AG08395 (cell line): ENCODE measurements at regions not wholly inside any gene's neighbourhood (a gene's known extent, or its start where the extent isn't known, plus 50 kb on each side); places are given as distances from the start of the nearest gene placed in this dataset.
"Not testable (repeated sequence)": the region's sequence is repeated elsewhere in the genome, so short reads cannot be mapped to it uniquely, and the experiment has no call there.

ENCODE experiments used
- DNase-seq: peaks from one replicate; pipeline ENCODE4 v3.0.0; 2012; ENCODE audit warnings: mixed read lengths, low spot score

- peak; percentile 51 for DNase-seq
Measured at GRCh38 chr5:79924936-79925893, 65.8 kb downstream of the MTX3 start.

DNA sequence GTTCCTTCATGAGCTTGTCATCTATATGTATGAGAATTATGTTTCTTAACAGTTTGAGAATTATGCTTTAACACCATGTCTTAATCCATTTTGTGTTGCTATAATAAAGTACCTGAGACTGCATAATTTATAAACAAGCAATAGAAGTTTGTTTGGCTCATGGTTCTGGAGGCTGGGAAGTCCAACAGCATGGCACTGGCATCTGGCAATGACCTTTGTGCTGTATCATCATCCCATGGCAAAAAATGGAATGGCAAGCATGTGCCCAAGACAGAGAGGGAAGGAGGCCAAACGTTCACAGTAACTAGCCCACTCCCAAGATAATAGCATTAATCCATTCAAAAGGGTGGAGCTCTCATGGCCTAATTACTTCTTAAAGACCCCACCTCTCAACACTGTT, 67.6 kb downstream of the MTX3 start:
- no peak for DNase-seq

- no peak for DNase-seq
Measured at GRCh38 chr5:79922626-79923025, 68.4 kb downstream of the MTX3 start.

DNA sequence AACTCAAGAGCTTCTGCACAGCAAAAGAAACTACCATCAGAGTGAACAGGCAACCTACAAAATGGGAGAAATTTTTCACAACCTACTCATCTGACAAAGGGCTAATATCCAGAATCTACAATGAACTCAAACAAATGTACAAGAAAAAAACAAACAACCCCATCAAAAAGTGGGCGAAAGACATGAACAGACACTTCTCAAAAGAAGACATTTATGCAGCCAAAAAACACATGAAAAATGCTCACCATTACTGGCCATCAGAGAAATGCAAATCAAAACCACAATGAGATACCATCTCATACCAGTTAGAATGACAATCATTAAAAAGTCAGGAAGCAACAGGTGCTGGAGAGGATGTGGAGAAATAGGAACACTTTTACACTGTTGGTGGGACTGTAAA, 83.6 kb downstream of the MTX3 start:
- not testable (repeated sequence) for DNase-seq

DNA sequence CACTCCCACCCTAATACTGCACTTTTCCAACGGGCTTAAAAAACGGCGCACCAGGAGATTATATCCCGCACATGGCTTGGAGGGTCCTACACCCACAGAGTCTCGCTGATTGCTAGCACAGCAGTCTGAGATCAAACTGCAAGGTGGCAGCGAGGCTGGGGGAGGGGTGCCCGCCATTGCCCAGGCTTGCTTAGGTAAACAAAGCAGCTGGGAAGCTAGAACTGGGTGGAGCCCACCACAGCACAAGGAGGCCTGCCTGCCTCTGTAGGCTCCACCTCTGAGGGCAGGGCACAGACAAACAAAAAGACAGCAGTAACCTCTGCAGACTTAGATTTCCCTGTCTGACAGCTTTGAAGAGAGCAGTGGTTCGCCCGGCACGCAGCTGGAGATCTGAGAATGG, 88.5 kb downstream of the MTX3 start:
- DNase-seq = not testable (repeated sequence)

GRCh38 chr5:79901631-79902030, 89.4 kb downstream of the MTX3 start:
- no peak for DNase-seq

DNA sequence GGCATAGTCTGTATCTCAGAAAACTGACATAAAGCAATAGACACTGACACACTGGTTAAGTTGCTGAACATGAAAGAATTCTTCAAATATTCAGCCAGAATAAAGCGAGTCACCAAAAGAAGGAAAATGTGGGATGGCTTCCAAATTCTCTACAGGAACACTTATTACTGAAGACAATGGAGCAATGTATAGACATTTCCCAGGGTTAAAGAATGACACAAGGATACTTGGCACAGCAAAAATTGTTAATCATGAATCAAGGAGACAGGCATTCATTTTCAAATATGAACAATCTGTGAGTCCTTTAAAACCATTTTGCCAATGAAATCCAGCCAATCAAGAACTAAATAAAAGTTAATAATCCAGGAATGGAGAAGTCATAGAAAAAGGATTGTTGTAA, 92.5 kb downstream of the MTX3 start:
- DNase-seq = no peak

- no peak for DNase-seq
Measured at GRCh38 chr5:79893976-79894375, 97.1 kb downstream of the MTX3 start.

DNA sequence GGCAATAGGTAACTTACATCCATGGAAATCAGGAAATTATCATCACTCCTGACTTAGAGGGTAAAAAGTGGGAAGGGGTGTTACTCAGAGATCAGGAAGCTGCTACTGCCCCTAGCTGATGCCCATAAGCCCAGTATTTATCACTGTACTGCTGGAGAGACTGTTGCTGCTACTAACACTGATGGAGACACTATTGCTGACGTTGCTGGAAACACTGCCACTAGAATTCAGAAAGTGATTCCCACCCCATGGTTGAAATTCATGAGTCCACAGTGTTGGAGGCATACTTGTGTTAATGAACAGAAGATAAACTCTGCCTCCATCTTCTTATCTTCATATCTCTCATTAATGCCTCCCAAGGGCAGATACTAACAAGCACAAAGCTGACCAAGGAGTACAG, 97.6 kb downstream of the MTX3 start:
- no peak for DNase-seq

- no peak for DNase-seq
Measured at GRCh38 chr5:79890930-79891249, 100.2 kb downstream of the MTX3 start.

GRCh38 chr5:79890119-79890929, 100.7 kb downstream of the MTX3 start:
- no peak for DNase-seq

DNA sequence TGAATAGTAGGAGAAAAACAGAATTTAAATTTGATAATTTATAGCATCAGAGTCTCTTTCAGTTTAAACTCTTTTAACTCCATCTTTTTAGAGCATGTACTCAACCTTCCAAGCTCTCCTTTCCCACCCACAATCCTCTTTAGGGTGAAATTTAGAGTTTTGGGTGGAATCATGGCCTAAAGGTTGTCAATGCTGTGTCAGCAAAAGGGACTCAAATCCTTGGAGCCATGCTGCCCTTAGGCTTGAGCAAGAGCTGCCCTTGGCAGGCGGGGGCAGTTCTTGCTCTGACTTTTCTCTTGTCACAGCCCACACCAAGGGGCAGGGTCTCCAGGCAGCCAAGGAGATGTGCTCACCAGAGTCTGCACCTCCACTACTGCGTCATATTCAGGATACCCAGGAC, 102.4 kb downstream of the MTX3 start:
- DNase-seq = no peak

DNA sequence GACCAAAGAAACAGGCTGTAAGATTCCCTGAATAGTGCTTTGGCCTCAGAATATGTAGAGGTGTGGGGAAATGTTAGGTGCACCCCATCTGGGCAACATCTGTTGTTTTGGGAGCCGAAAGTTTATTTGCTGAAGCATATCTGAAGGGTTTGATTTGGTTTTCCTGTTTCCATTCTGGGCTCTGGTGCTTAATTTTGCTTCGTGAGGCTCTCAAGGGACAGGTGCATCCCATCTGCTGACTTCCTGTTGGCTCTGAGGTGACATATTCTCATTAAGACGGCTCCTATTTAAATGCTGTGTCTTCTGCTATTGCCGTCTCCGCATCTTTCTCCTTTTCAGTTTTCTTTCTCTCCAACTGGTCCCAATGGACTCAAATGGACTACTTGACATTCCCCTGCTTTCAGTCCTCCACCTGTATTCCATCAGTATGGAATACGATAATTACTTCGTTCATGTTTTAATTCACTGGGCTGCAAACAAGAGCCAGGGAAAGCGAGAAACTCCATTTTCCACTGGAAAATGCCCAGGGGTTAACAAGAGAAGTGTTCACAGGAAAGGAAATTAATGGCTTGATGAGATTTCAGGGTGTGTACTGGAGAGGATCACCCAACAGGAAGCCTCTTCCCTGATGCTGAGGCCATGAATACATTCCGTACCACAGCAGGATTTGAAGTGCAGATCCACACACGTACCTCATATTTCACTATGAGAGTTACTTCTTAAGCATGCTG, 104.0 kb downstream of the MTX3 start:
- no peak for DNase-seq

GRCh38 chr5:79886456-79886855, 104.6 kb downstream of the MTX3 start:
- no peak for DNase-seq

GRCh38 chr5:79879880-79880279, 111.2 kb downstream of the MTX3 start:
- not testable (repeated sequence) for DNase-seq

DNA sequence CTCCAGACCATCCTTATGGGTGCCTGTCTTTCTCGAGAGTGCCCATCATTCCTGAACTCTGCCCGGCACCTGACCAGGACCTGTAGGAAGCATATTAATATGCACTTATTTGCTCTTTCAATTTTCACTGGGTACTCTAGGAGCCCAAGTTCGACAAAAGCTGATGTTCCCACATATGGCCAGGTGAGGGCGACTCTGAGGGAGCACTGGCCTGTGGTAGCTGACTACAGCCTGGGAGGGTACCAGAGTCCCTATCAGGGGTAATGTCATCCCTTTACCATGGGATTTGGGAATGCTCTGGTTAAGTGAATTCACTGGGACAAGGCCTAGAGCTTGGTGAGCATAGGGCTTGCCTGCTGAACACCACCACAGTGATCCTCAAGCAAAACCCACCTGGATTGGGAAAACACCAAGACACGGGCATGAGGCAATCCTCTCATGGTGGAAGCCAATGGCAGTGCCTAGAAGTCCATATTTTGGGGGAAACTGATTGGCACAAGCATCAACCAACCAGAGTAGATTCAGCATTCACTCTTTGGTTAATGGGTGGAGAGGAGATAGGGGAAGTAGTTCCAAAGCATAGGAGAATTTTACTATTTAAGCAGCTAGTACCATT, 112.2 kb downstream of the MTX3 start:
- DNase-seq = no peak

DNA sequence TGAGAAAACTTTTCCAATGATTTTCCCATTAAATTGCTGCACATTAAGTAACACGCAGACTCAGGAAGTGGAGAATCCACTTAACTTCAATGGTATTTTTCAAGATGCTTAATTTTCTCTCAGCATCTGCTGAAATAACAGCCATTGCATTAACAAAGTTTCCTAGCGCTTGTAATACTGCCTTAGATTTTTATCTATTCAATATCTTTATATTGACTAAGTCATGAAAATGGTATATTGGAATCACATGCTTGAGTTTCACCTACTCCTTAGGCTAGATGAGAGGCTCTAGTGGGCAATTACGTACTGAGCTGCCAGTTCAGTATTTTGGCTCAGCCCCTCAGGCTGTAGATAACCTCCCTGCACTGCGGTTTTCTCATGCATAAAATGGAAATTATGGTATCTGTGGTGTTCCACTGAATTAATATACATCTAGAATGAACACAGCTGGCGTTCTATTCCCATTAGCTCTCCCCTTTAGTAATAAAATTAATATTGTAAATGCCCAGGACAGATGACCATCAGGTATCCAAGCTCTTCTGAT, 112.9 kb downstream of the MTX3 start:
- no peak for DNase-seq

- no peak for DNase-seq
Measured at GRCh38 chr5:79876456-79876855, 114.6 kb downstream of the MTX3 start.

GRCh38 chr5:79875230-79875629, 115.8 kb downstream of the MTX3 start:
- DNase-seq = no peak

DNA sequence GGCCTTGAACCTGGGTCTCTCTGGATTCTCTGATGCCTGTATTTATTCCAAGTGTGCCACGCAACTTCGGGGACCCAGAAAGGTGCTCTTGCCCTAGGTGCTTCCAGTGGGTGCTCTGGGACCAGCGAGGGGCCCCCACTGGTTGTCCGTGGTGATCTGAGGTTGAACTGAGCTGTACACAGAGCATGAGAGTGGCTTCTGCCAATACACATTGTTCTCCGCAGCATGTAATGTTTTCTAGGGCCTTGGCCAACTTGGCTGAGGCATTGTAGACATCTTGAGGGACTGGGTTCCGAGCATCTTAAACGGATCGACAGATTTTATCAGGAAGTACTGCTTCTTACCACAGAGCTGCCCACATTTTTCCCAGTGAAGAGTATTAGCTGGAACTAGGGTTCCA, 117.9 kb downstream of the MTX3 start:
- no peak for DNase-seq

DNA sequence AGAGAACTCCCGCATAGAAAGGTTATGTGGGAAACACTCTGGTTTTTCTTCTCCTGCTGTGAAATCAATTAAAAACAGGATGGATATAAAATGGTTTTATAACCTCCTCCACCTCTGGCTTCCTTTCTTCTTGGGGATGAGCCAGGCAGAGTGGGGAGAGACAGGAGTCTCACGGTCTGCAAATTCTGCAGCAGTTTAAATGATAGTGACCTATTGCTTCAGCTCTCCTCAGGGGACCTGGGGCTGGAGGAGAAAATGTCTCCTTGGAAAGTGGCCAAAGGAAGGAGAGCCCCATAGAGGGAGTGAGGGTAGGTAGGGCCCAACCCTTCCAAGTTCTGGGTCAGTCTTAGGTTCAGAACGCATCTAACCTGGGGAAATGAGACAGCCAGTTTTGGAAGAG, 118.8 kb downstream of the MTX3 start:
- no peak for DNase-seq
